GM19035 (cell line): ENCODE measurements at regions not wholly inside any gene's neighbourhood (a gene's known extent, or its start where the extent isn't known, plus 50 kb on each side); places are given as distances from the start of the nearest gene placed in this dataset.

Experiments
- ATAC-seq: cut with Tn5 transposase; IDR thresholded peaks from one replicate; pipeline ENCODE4 v1.9.1; 2021; ENCODE audit not compliant: unreplicated experiment

GRCh38 chr5:22910523-22910922 is 57.4 kb upstream of the CDH12 start:
- no peak for ATAC-seq

DNA sequence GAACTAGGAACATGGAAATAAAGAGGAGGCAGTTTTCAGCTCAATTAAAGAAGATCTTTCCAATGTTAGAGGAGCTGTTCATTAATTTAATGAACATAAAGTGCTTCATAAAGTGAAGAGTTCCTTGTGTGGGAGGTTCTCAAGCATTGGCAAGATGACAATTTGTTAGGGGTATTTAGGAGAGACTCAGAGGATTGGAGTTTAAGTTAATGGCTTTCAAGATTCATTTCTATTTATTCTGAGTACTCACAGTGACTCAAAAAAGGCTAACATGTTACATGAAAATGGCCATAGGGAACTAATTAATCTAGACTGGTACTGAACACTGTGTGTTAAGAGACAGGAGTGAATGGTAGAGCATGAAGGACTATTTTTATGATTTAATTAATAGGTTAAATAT is 55.4 kb upstream of the CDH12 start:
- ATAC-seq = no peak

- ATAC-seq = no peak
Measured at GRCh38 chr5:22908129-22908528, 55.0 kb upstream of the CDH12 start.
